Gastroesophageal sphincter (tissue), 4 donors: ENCODE measurements at regions not wholly inside any gene's neighbourhood (a gene's known extent, or its start where the extent isn't known, plus 50 kb on each side); places are given as distances from the start of the nearest gene placed in this dataset.

Source experiments
- ATAC-seq: fragments of 150-250 bp; one replicate; pipeline ENCODE4 v1.9.1; 2016; ENCODE audit warnings: mild to moderate bottlenecking, moderate library complexity
- H3K27ac ChIP-seq, 4 donors: fragments of 200-600 bp; sonication (generic) in 3 of 4; 1 replicate in 3 of 4; 2 replicates in 1 of 4; pipeline ENCODE4 v1.5.1; 2016 to 2019
- H3K27me3 ChIP-seq: fragments of 200-600 bp; sonication (generic); one replicate; pipeline ENCODE4 v1.5.1; 2019
- H3K36me3 ChIP-seq, 2 donors: fragments of 200-600 bp; sonication (generic); one replicate each; pipeline ENCODE4 v1.5.1; 2019; ENCODE audit warnings: control low read depth in 1 of 2
- H3K4me1 ChIP-seq, 3 donors: fragments of 200-600 bp; sonication (generic); 1 replicate in 2 of 3; 2 replicates in 1 of 3; pipeline ENCODE4 v1.5.1; 2016 to 2019; ENCODE audit warnings: control low read depth in 2 of 3
- H3K4me3 ChIP-seq, 2 donors: fragments of 200-600 bp; sonication (generic); one replicate each; pipeline ENCODE4 v1.5.1; 2019; ENCODE audit warnings: mild to moderate bottlenecking in 1 of 2, moderate library complexity in 1 of 2
- H3K9me3 ChIP-seq, 3 donors: fragments of 200-600 bp; sonication (generic); one replicate each; pipeline ENCODE4 v1.5.1; 2017 to 2019; ENCODE audit warnings: control low read depth in 2 of 3
- EP300 ChIP-seq: sonication (generic); formaldehyde crosslinking; IDR thresholded peaks from one replicate; pipeline ENCODE4 v1.6.1; 2017; ENCODE audit warnings: antibody characterized with exemption, mild to moderate bottlenecking
- POLR2A ChIP-seq, 2 donors: fragments of 450-650 bp; IDR thresholded peaks; one replicate each; pipeline ENCODE4 v1.6.1; 2017; ENCODE audit warnings: antibody characterized with exemption in 2 of 2, mild to moderate bottlenecking in 2 of 2, moderate library complexity in 1 of 2
- POLR2AphosphoS5 ChIP-seq: sonication (generic); formaldehyde crosslinking; IDR thresholded peaks from one replicate; pipeline ENCODE4 v1.6.1; 2017; ENCODE audit warnings: antibody characterized with exemption
- WGBS, 2 donors: methylation state at CpG; one replicate each; pipeline ENCODE4 v1.1.5; 2018; ENCODE audit warnings: low coverage in 1 of 2; 5-methylcytosine and 5-hydroxymethylcytosine counted together
- TF ChIP-seq, protein P1 (sequence below), 4 experiments: fragments of 200-600 bp in 2 of 4; fragments of 450-650 bp in 2 of 4; sonication (generic) in 1 of 4; IDR thresholded peaks; one replicate each; pipeline ENCODE4 v1.5.1; 2017 to 2019; ENCODE audit warnings: antibody characterized with exemption in 4 of 4, mild to moderate bottlenecking in 2 of 4, moderate library complexity in 2 of 4

DNA sequence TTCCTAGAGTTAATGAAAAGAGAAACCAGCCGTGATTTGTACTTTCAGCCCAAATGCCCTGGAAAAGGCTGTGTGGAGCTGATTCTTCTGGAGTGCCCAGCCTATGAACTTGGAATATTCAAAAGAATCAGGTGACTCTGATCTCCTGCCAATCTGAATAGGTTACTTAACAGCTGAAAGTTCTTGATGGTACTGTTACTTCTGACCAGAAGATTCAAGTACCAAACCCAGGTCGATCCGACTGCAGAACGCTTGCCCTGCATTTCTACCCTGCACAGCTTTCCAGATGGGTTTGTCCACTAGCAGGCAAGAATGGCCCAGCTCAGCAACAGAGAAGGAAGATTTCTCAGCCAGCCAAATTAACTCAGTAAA lies 430.4 kb downstream of the PID1 start:
- Histone ChIP-seq H3K27me3 (no peaks in the 10 kb centered on the region), H3K36me3 (no peaks in the 10 kb centered on the region), H3K4me1 (no peaks in the 10 kb centered on the region), H3K4me3 (no peak overlapping the region), H3K27ac (peak overlapping the region in 1 of 4 donors; percentile 32), H3K9me3 (no peaks in the 10 kb centered on the region)
- no peak for ATAC-seq
- TF ChIP-seq POLR2AphosphoS5 (no peak), EP300 (no peak), POLR2A (IDR thresholded peaks at IDR 0.05) (no peak)
- TF ChIP-seq, protein P1, sequence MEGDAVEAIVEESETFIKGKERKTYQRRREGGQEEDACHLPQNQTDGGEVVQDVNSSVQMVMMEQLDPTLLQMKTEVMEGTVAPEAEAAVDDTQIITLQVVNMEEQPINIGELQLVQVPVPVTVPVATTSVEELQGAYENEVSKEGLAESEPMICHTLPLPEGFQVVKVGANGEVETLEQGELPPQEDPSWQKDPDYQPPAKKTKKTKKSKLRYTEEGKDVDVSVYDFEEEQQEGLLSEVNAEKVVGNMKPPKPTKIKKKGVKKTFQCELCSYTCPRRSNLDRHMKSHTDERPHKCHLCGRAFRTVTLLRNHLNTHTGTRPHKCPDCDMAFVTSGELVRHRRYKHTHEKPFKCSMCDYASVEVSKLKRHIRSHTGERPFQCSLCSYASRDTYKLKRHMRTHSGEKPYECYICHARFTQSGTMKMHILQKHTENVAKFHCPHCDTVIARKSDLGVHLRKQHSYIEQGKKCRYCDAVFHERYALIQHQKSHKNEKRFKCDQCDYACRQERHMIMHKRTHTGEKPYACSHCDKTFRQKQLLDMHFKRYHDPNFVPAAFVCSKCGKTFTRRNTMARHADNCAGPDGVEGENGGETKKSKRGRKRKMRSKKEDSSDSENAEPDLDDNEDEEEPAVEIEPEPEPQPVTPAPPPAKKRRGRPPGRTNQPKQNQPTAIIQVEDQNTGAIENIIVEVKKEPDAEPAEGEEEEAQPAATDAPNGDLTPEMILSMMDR (IDR thresholded peaks at IDR 0.05), result no peak
- WGBS, 2 donors, result 85 to 100% methylated on average over 3 to 4 of the region's 4 CpGs

DNA sequence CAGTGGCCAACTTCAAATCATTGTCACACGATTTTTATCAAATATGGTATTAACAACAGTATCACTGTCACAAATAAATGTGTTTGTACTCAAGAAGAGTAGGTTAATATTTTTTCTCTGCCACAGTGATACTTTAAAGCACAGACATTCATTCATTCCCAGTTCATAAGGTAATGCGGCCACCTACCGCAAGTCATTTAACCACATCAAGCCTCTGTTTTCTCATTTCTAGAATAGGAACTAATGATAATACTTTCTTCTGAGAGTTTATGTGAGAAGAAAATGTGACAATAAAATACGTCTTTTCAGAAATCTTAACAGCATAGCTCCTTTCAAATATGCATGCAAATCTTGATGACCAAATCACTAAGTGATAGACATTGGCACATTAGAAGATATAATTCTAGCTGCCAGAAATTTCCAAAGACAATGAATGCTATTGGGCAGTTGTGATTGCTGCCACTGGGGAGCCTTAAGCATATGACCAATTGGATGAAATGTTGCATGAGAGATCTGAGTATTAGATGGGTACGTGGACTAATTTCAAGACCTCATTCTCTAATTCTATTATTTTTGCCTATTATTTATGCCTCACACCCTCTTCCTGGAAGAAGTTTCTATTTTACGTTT lies 430.9 kb downstream of the PID1 start:
- Histone ChIP-seq H3K36me3 (no peaks in the 10 kb centered on the region), H3K4me1 (no peaks in the 10 kb centered on the region), H3K4me3 (no peak overlapping the region), H3K27ac (peak overlapping the region in 1 of 4 donors; percentile 32), H3K27me3 (no peaks in the 10 kb centered on the region), H3K9me3 (no peaks in the 10 kb centered on the region)
- TF ChIP-seq POLR2AphosphoS5, result no peak
- TF ChIP-seq, protein P1 (IDR thresholded peaks at IDR 0.05), result no peak
- no peak for TF ChIP-seq EP300
- no peak for TF ChIP-seq POLR2A (IDR thresholded peaks at IDR 0.05)
- WGBS, 2 donors, result 77 to 89% methylated on average over 5 to 6 of the region's 6 CpGs
- peak; percentile 15 for ATAC-seq

DNA sequence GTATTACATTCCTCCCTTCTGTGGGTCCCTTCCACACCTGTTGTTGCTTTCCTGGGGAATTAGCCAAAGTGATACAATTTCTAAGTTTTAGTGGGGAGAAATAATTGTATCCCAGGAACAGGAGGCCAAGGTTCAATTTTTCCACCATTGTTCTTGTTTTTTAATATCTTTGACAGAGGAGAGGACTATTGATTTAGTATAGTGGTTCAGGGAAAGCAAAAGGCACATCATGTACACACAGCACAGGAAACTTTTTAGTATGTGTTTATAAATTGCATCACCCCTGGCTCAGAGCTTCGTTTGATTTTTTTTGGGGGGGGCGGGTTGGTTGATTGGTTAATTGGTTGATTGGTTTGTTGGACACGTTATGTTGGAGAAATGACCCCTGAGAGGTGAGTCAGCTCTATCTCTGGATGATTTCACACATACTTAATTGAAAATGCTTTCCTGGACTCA lies 431.6 kb downstream of the PID1 start:
- Histone ChIP-seq H3K27me3 (no peaks in the 10 kb centered on the region), H3K36me3 (no peaks in the 10 kb centered on the region), H3K9me3 (no peaks in the 10 kb centered on the region), H3K4me3 (no peak overlapping the region), H3K4me1 (no peaks in the 10 kb centered on the region), H3K27ac (peak overlapping the region in 1 of 4 donors; percentile 16)
- ATAC-seq, result peak; percentile 76
- TF ChIP-seq EP300, result no peak
- peak; percentile 41 for TF ChIP-seq POLR2AphosphoS5
- TF ChIP-seq POLR2A (IDR thresholded peaks at IDR 0.05), result no peak
- TF ChIP-seq, protein P1 (IDR thresholded peaks at IDR 0.05), result no peak
- 24 to 28% methylated on average over 2 of the region's 3 CpGs for WGBS, 2 donors

DNA sequence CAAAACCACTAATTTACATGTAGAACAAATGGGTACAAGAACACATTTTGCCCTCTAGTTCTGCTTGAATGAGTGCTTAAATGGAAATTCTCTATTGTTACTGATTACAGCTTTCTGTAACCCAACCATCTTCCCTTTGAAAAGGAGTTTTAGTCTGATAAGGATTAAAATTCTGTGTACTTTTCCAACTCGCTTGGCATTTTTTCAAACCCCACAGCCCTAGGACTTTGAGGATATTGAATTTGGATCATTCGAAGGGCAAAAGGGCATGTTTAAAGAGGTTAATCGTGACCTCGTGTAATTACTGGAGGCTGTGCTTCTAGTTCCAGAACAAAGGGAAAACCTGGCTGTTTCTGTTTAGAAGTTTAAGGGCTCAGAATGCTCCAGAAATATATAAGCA lies 432.3 kb downstream of the PID1 start:
- no peak for TF ChIP-seq POLR2A (IDR thresholded peaks at IDR 0.05)
- TF ChIP-seq, protein P1 (IDR thresholded peaks at IDR 0.05), result no peak
- TF ChIP-seq POLR2AphosphoS5, result no peak
- no peak for TF ChIP-seq EP300
- Histone ChIP-seq H3K36me3 (no peaks in the 10 kb centered on the region), H3K4me3 (no peak overlapping the region), H3K27ac (peak overlapping the region in 1 of 4 donors; percentile 16), H3K9me3 (no peaks in the 10 kb centered on the region), H3K4me1 (no peaks in the 10 kb centered on the region), H3K27me3 (no peaks in the 10 kb centered on the region)
- 81 to 86% methylated on average over 4 of the region's 4 CpGs for WGBS, 2 donors
- no peak for ATAC-seq

DNA sequence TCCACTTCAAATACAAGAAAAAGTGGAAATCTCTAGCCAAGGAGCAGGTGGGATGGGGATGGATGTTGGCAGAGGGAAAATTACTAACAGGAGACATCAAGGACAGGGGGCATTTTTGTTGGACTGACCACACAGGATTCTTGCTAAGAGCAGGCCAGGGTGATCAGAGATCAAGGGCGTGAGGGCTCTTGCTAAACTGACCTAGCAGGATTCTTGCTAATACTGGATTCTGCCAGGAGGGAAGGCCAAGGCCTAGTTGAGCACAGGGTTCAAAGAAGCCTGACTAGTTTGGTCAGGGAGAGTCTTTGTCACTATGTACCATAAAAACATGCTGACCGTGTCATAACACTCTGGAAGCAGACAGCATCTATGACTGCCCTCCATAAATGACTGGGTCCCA lies 442.7 kb downstream of the PID1 start:
- ATAC-seq, result no peak
- Histone ChIP-seq H3K36me3 (no peaks in the 10 kb centered on the region), H3K9me3 (no peaks in the 10 kb centered on the region), H3K27me3 (no peaks in the 10 kb centered on the region), H3K27ac (no peak overlapping the region), H3K4me3 (no peak overlapping the region), H3K4me1 (no peaks in the 10 kb centered on the region)
- 71 to 83% methylated on average over 1 to 2 of the region's 2 CpGs for WGBS, 2 donors
- TF ChIP-seq POLR2AphosphoS5 (no peak), EP300 (no peak), POLR2A (IDR thresholded peaks at IDR 0.05) (no peak)
- TF ChIP-seq, protein P1 (IDR thresholded peaks at IDR 0.05), result no peak
